GM12864 (cell line): ENCODE measurements at regions not wholly inside any gene's neighbourhood (a gene's known extent, or its start where the extent isn't known, plus 50 kb on each side); places are given as distances from the start of the nearest gene placed in this dataset.

Experiments used
- DNase-seq: peaks from one replicate; pipeline ENCODE4 v3.0.0-alpha.2; 2011; ENCODE audit warnings: low read depth
- H3K4me3 ChIP-seq: 2 replicates; pipeline ENCODE4 v1.5.1; 2011; ENCODE audit warnings: mild to moderate bottlenecking, low read depth, low read length, control low read depth
- TF ChIP-seq, protein P1 (sequence below): IDR thresholded peaks from 2 replicates; pipeline ENCODE4 v1.5.1; 2011; ENCODE audit warnings: low read depth, mild to moderate bottlenecking, moderate library complexity, low read length, control low read depth, inconsistent platforms; ENCODE audit errors: missing control alignments

DNA sequence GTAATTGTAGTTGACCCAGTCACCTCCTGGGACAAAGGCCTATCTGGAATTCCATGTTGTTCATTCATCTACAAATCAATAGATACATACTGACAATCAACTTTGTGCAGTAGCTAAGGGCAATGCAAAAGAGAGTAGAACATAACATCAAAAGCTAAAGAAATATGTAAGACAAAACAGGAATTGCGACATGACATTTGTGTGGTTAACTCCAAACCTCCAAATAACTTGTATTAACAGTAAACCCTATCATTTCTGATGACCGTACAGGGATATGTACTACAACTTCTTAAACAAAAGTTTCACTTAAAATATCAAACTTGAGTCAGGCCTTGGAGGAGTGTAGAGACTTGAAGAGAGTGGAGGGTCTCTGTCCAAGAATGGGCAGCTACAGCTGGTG, 317.6 kb downstream of the SPATA17 start:
- DNase-seq: no peak
- no peak overlapping the region for H3K4me3 ChIP-seq
- TF ChIP-seq, protein P1, sequence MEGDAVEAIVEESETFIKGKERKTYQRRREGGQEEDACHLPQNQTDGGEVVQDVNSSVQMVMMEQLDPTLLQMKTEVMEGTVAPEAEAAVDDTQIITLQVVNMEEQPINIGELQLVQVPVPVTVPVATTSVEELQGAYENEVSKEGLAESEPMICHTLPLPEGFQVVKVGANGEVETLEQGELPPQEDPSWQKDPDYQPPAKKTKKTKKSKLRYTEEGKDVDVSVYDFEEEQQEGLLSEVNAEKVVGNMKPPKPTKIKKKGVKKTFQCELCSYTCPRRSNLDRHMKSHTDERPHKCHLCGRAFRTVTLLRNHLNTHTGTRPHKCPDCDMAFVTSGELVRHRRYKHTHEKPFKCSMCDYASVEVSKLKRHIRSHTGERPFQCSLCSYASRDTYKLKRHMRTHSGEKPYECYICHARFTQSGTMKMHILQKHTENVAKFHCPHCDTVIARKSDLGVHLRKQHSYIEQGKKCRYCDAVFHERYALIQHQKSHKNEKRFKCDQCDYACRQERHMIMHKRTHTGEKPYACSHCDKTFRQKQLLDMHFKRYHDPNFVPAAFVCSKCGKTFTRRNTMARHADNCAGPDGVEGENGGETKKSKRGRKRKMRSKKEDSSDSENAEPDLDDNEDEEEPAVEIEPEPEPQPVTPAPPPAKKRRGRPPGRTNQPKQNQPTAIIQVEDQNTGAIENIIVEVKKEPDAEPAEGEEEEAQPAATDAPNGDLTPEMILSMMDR: no peak

GRCh38 chr1:217953330-217953729, 322.2 kb downstream of the SPATA17 start:
- no peak overlapping the region for H3K4me3 ChIP-seq
- DNase-seq: no peak
- TF ChIP-seq, protein P1: no peak

GRCh38 chr1:217953922-217954321, 322.8 kb downstream of the SPATA17 start:
- no peak overlapping the region for H3K4me3 ChIP-seq
- TF ChIP-seq, protein P1: no peak
- DNase-seq: no peak

DNA sequence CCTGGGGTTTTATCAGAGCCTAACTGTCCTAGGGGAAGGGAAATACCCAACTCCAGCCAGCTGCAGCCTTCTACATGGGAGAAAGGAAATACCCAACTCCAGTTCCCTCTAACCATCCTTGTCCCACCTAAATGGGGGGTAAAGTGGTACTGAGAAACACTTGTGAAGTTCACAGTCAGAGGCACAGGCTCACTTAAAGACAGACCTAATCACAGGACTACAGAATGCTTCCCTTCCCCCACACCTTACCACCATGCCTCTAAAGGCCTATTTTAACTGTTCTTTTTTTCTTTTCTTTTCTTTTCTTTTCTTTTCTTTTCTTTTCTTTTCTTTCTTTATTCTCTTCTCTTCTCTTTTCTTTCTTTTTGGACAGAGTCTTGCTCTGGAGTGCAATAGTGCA, 324.6 kb downstream of the SPATA17 start:
- H3K4me3 ChIP-seq: no peak overlapping the region
- no peak for DNase-seq
- TF ChIP-seq, protein P1: no peak

GRCh38 chr1:217965156-217965786, 319.8 kb upstream of the RRP15 start:
- DNase-seq: no peak
- TF ChIP-seq, protein P1: no peak
- no peak overlapping the region for H3K4me3 ChIP-seq

DNA sequence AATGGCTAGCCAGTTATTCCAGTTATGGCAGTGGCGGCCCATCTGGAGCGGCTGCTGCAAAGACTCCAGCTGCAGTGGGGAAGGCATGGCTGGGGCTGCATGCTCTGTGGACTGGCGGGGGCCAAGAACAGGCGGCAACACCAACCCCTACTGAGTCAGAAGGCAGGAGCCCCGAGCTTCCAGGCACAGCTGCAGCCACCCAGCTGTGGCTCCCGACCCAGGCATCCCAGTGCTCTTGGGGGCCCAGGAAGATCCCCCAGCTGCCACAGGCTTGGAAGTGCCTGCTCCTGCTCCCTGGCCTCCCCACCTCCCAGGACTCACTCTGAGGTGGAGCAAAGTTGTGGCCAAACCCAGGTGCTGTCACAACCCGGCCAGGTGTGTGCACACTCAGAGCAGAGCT, 317.0 kb upstream of the RRP15 start:
- no peak overlapping the region for H3K4me3 ChIP-seq
- no peak for DNase-seq
- TF ChIP-seq, protein P1: no peak

DNA sequence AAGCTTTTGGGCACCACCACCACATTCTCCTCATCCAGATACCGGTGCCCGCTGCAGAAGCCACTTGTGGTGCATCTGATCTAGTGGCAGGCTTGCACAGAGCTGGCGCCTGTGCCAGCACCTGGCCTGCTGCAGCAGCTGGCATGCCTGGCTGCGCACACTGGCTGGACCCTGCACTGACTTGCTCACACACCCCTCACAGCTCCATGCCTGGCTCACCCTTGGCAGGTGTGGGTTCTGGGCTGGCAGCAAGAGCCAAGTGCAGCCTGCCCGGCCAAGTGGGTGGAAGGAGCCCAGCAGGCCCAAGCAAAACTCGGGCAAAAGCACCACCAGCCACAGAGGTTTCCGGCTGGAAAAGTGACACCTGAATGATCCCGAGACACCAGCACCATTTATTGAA, 315.7 kb upstream of the RRP15 start:
- no peak for DNase-seq
- H3K4me3 ChIP-seq: no peak overlapping the region
- TF ChIP-seq, protein P1: no peak
